ENCODE measurements at regions not wholly inside any gene's neighbourhood (a gene's known extent, or its start where the extent isn't known, plus 50 kb on each side); places are given as distances from the start of the nearest gene placed in this dataset.

GRCh38 chr3:98651780-98652077, 58.3 kb upstream of the CPOX start:
- H3K4me1 ChIP-seq (ENCODE audit: control insufficient read depth in 1 of 2, low read depth in 2 of 2) = no peaks in the 10 kb centered on the region
- no peaks in the 10 kb centered on the region for H3K9me3 ChIP-seq
- ATAC-seq (ENCODE audit: insufficient number of reproducible peaks, low FRiP score, low read depth) (no peak), DNase-seq (ENCODE audit: low spot score) (no peak)
- H3K27me3 ChIP-seq (replicated peaks; ENCODE audit: insufficient read depth) = no peaks in the 10 kb centered on the region
- no peak for TF ChIP-seq CTCF (IDR thresholded peaks at IDR 0.05)
- H3K4me3 ChIP-seq = no peak overlapping the region
- no peaks in the 10 kb centered on the region for H3K36me3 ChIP-seq
- H3K27ac ChIP-seq = no peak overlapping the region

GRCh38 chr3:98655666-98656065, 62.3 kb upstream of the CPOX start:
- no peak for TF ChIP-seq CTCF (IDR thresholded peaks at IDR 0.05)
- Histone ChIP-seq H3K4me1 (ENCODE audit: control insufficient read depth in 1 of 2, low read depth in 2 of 2) (peaks cover 0 to 3% of the 10 kb centered on the region in 2 donors), H3K36me3 (no peaks in the 10 kb centered on the region), H3K9me3 (no peaks in the 10 kb centered on the region), H3K27ac (no peak overlapping the region), H3K4me3 (no peak overlapping the region), H3K27me3 (replicated peaks; ENCODE audit: insufficient read depth) (no peaks in the 10 kb centered on the region)
- DNase-seq (ENCODE audit: low spot score) (no peak), ATAC-seq (ENCODE audit: insufficient number of reproducible peaks, low FRiP score, low read depth) (no peak)

GRCh38 chr3:98657457-98657856, 64.0 kb upstream of the CPOX start:
- no peak overlapping the region for H3K27ac ChIP-seq
- ATAC-seq (ENCODE audit: insufficient number of reproducible peaks, low FRiP score, low read depth) = no peak
- TF ChIP-seq CTCF (IDR thresholded peaks at IDR 0.05) = no peak

GRCh38 chr3:98662699-98663098, 69.3 kb upstream of the CPOX start:
- no peak for DNase-seq (ENCODE audit: low spot score)
- H3K9me3 ChIP-seq = no peaks in the 10 kb centered on the region
- no peaks in the 10 kb centered on the region for H3K27me3 ChIP-seq (replicated peaks; ENCODE audit: insufficient read depth)
- H3K4me3 ChIP-seq = no peak overlapping the region
- no peaks in the 10 kb centered on the region for H3K36me3 ChIP-seq
- H3K4me1 ChIP-seq (ENCODE audit: control insufficient read depth in 1 of 2, low read depth in 2 of 2) = no peaks in the 10 kb centered on the region
- no peak for TF ChIP-seq CTCF (IDR thresholded peaks at IDR 0.05)
- no peak overlapping the region for H3K27ac ChIP-seq
- ATAC-seq (ENCODE audit: insufficient number of reproducible peaks, low FRiP score, low read depth) = no peak

More at GRCh38 chr3:98657457-98657856, 64.0 kb upstream of the CPOX start:
- H3K36me3 ChIP-seq = no peaks in the 10 kb centered on the region
- no peaks in the 10 kb centered on the region for H3K9me3 ChIP-seq
- DNase-seq (ENCODE audit: low spot score) = no peak
- no peaks in the 10 kb centered on the region for H3K27me3 ChIP-seq (replicated peaks; ENCODE audit: insufficient read depth)
- peaks cover 0 to 3% of the 10 kb centered on the region in 2 donors for H3K4me1 ChIP-seq (ENCODE audit: control insufficient read depth in 1 of 2, low read depth in 2 of 2)
- peak overlapping the region; percentile 49 for H3K4me3 ChIP-seq

- Histone ChIP-seq H3K4me1 (ENCODE audit: control insufficient read depth in 1 of 2, low read depth in 2 of 2) (no peaks in the 10 kb centered on the region), H3K27ac (no peak overlapping the region), H3K27me3 (replicated peaks; ENCODE audit: insufficient read depth) (no peaks in the 10 kb centered on the region), H3K9me3 (no peaks in the 10 kb centered on the region), H3K4me3 (no peak overlapping the region), H3K36me3 (no peaks in the 10 kb centered on the region)
- TF ChIP-seq CTCF (IDR thresholded peaks at IDR 0.05) = no peak
- DNase-seq (ENCODE audit: low spot score) (no peak), ATAC-seq (ENCODE audit: insufficient number of reproducible peaks, low FRiP score, low read depth) (no peak)
These were observed 76.6 kb upstream of the CPOX start for GRCh38 chr3:98670020-98670419.
